OCI-LY1 (cell line): ENCODE measurements at regions not wholly inside any gene's neighbourhood (a gene's known extent, or its start where the extent isn't known, plus 50 kb on each side); places are given as distances from the start of the nearest gene placed in this dataset.

Experiments
- EZH2 ChIP-seq: fragments of 200-600 bp; sonication (generic), shearing (Covaris generic); IDR thresholded peaks from 2 replicates; pipeline ENCODE4 v1.8.0; 2017; ENCODE audit warnings: borderline replicate concordance, mixed run types, mild to moderate bottlenecking, antibody characterized with exemption, low read length, moderate library complexity, mixed read lengths
- TF ChIP-seq, protein P1 (sequence below): fragments of 200-600 bp; sonication (generic), shearing (Covaris generic); IDR thresholded peaks from 2 replicates; pipeline ENCODE4 v1.5.1; 2017; ENCODE audit warnings: mild to moderate bottlenecking, antibody characterized with exemption, low read length, moderate library complexity, mixed read lengths

DNA sequence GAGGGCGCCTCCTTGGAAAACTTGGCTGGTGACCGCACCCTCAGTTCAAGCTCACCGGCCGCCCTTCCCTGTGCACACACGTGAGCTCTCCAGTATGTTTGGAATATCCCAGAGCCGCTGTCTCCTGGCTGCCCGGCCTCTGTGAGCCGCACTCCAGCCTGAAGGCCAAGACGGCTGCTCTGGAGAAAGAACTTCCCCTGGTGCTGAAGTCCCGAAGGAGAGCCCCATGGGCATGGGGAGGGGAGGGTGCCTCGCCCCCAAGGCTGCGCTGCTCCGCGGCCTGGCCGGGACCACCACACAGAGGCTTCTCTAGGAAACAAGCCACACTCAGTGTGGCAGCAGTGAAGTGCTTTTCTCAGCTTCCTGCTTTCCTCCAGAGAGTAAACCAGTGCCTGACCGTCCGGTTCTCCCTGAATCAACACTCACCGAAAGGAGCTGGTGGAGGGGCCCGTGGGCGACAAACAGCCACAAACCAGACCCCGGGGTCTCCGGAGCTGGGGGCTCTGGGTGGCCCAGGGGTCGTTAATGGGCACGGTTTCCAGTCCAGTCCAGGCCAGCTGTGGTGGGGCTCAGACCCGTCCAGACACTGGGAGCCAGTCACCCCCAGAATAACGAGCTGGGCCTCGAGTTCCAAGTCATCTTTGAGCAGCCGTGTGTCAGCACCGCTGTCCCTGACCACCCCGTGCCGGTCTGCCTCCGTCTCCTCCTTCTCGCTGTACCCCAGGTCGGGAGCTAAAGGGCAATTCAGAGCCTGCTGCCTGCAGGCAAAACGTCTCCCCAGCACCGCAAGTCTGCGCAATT is 87.4 kb upstream of the BHLHE23 start:
- TF ChIP-seq, protein P1, sequence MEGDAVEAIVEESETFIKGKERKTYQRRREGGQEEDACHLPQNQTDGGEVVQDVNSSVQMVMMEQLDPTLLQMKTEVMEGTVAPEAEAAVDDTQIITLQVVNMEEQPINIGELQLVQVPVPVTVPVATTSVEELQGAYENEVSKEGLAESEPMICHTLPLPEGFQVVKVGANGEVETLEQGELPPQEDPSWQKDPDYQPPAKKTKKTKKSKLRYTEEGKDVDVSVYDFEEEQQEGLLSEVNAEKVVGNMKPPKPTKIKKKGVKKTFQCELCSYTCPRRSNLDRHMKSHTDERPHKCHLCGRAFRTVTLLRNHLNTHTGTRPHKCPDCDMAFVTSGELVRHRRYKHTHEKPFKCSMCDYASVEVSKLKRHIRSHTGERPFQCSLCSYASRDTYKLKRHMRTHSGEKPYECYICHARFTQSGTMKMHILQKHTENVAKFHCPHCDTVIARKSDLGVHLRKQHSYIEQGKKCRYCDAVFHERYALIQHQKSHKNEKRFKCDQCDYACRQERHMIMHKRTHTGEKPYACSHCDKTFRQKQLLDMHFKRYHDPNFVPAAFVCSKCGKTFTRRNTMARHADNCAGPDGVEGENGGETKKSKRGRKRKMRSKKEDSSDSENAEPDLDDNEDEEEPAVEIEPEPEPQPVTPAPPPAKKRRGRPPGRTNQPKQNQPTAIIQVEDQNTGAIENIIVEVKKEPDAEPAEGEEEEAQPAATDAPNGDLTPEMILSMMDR: no peak
- no peak for TF ChIP-seq EZH2
